Right lobe of liver (tissue), 6 donors: ENCODE measurements at regions not wholly inside any gene's neighbourhood (a gene's known extent, or its start where the extent isn't known, plus 50 kb on each side); places are given as distances from the start of the nearest gene placed in this dataset.
A peak's percentile ranks its signal among the peaks of the same experiment; 100 is the strongest.

Source experiments
- ATAC-seq, 4 donors: fragments of 200-7000 bp; cut with Tn5 transposase; one replicate each; pipeline ENCODE4 v1.9.1; 2020; ENCODE audit warnings: mild to moderate bottlenecking in 4 of 4, moderate library complexity in 4 of 4
- DNase-seq, 3 donors: peaks; one replicate each; pipeline ENCODE4 v3.0.0-alpha.2; 2020
- H3K27ac ChIP-seq, 3 donors: fragments of 200-600 bp; one replicate each; pipeline ENCODE4 v1.8.0; 2022
- H3K27me3 ChIP-seq, 2 donors: fragments of 200-600 bp; one replicate each; pipeline ENCODE4 v1.8.0; 2022
- H3K36me3 ChIP-seq, 4 donors: fragments of 200-600 bp; sonication (generic) in 1 of 4; one replicate each; pipeline versions ENCODE4 v1.5.1 to v1.8.0; 2017 to 2022; ENCODE audit warnings: control low read depth in 1 of 4
- H3K4me1 ChIP-seq, 4 donors: fragments of 200-600 bp; sonication (generic) in 1 of 4; one replicate each; pipeline versions ENCODE4 v1.5.1 to v1.8.0; 2017 to 2022; ENCODE audit warnings: control low read depth in 1 of 4
- H3K4me3 ChIP-seq, 3 donors: fragments of 200-600 bp; one replicate each; pipeline ENCODE4 v1.8.0; 2022
- H3K9me3 ChIP-seq, 4 donors: fragments of 200-600 bp; sonication (generic) in 1 of 4; one replicate each; pipeline versions ENCODE4 v1.5.1 to v1.8.0; 2017 to 2022; ENCODE audit warnings: control low read depth in 1 of 4
- POLR2A ChIP-seq: fragments of 450-650 bp; IDR thresholded peaks from one replicate; pipeline ENCODE4 v1.6.1; 2017; ENCODE audit warnings: antibody characterized with exemption, mild to moderate bottlenecking
- WGBS: methylation state at CpG from one replicate; pipeline ENCODE4 v1.1.6; 2018; ENCODE audit warnings: low coverage, low lambda C conversion rate; ENCODE audit not compliant: insufficient coverage; ENCODE audit errors: missing lambda C conversion rate; 5-methylcytosine and 5-hydroxymethylcytosine counted together
- intact Hi-C, 2 donors: fragments of 100-400 bp; cut with DNase I; formaldehyde crosslinking; loops; one replicate each; pipeline versions ENCODE4 v1.11.2 to v1.14.1; 2022
- TF ChIP-seq, protein P1 (sequence below), 4 donors: fragments of 200-600 bp in 3 of 4; fragments of 450-650 bp in 1 of 4; IDR thresholded peaks; one replicate each; pipeline versions ENCODE4 v1.5.1 to v1.8.0; 2016 to 2022; ENCODE audit warnings: antibody characterized with exemption in 4 of 4, mild to moderate bottlenecking in 2 of 4
- donor health status: DM: no; HTN: yes; CAD: no.
- donor health status: DM: no; HTN: no; CAD: no.
- donor health status: DM: no; HTN: no; CAD: no.
- donor health status: DM: no; HTN: yes; CAD: no.
- donor health status: DM: no; HTN: yes; CAD: no.

- H3K27me3 ChIP-seq: no peaks in the 10 kb centered on the region
Observed at GRCh38 chr9:88251903-88252302, 113.6 kb upstream of the SPATA31C2 start.

DNA sequence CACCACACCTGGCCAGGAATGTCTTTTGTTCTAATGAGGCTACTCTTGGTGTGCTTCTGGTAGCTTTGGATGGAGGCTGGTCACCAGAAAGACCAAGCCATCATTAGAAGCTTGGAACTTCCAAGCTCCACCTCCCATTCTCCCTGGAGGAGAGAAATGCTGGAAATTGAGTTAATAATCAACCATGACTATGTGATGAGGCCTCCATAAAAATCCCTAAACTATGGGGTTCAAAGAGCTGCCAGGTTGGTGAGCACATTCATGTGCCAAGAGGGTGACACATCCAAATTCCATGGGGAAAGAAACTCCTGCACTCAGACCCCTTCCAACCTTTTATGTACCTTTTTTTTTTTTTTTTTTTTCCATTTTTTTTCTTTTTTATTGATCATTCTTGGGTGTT, 105.5 kb upstream of the SPATA31C2 start:
- no peak for TF ChIP-seq POLR2A
- TF ChIP-seq, protein P1, sequence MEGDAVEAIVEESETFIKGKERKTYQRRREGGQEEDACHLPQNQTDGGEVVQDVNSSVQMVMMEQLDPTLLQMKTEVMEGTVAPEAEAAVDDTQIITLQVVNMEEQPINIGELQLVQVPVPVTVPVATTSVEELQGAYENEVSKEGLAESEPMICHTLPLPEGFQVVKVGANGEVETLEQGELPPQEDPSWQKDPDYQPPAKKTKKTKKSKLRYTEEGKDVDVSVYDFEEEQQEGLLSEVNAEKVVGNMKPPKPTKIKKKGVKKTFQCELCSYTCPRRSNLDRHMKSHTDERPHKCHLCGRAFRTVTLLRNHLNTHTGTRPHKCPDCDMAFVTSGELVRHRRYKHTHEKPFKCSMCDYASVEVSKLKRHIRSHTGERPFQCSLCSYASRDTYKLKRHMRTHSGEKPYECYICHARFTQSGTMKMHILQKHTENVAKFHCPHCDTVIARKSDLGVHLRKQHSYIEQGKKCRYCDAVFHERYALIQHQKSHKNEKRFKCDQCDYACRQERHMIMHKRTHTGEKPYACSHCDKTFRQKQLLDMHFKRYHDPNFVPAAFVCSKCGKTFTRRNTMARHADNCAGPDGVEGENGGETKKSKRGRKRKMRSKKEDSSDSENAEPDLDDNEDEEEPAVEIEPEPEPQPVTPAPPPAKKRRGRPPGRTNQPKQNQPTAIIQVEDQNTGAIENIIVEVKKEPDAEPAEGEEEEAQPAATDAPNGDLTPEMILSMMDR (IDR thresholded peaks at IDR 0.05): no peak
- H3K27me3 ChIP-seq: no peaks in the 10 kb centered on the region
- intact Hi-C loops: no loop called here
- H3K9me3 ChIP-seq: no peaks in the 10 kb centered on the region
- ATAC-seq (peak in 1 of 4 donors; percentile 80), DNase-seq (no peak)
- no peak overlapping the region for H3K27ac ChIP-seq
- no peak overlapping the region for H3K4me3 ChIP-seq
- H3K4me1 ChIP-seq: no peaks in the 10 kb centered on the region
- H3K36me3 ChIP-seq: no peaks in the 10 kb centered on the region

More at GRCh38 chr9:88251903-88252302, 113.6 kb upstream of the SPATA31C2 start:
- no peaks in the 10 kb centered on the region for H3K4me1 ChIP-seq
- no peak for ATAC-seq
- H3K9me3 ChIP-seq: peaks cover 0 to 4% (median 0%) of the 10 kb centered on the region in 4 donors
- intact Hi-C loops: no loop called here
- no peak for TF ChIP-seq POLR2A
- TF ChIP-seq, protein P1 (IDR thresholded peaks at IDR 0.05): no peak
- no peak overlapping the region for H3K27ac ChIP-seq
- no peak for DNase-seq
- no peak overlapping the region for H3K4me3 ChIP-seq
- H3K36me3 ChIP-seq: no peaks in the 10 kb centered on the region
- WGBS: 67% methylated on average over 1 of the region's 1 CpG

- Histone ChIP-seq H3K27me3 (no peaks in the 10 kb centered on the region), H3K36me3 (no peaks in the 10 kb centered on the region), H3K27ac (no peak overlapping the region), H3K9me3 (no peaks in the 10 kb centered on the region), H3K4me1 (no peaks in the 10 kb centered on the region), H3K4me3 (no peak overlapping the region)
- no peak for DNase-seq
- TF ChIP-seq, protein P1 (IDR thresholded peaks at IDR 0.05): no peak
- TF ChIP-seq POLR2A: no peak
- intact Hi-C loops: no loop called here
- ATAC-seq: no peak
- 38% methylated on average over 1 of the region's 1 CpG for WGBS
Observed at GRCh38 chr9:88242879-88243278, 104.6 kb upstream of the SPATA31C2 start.

DNA sequence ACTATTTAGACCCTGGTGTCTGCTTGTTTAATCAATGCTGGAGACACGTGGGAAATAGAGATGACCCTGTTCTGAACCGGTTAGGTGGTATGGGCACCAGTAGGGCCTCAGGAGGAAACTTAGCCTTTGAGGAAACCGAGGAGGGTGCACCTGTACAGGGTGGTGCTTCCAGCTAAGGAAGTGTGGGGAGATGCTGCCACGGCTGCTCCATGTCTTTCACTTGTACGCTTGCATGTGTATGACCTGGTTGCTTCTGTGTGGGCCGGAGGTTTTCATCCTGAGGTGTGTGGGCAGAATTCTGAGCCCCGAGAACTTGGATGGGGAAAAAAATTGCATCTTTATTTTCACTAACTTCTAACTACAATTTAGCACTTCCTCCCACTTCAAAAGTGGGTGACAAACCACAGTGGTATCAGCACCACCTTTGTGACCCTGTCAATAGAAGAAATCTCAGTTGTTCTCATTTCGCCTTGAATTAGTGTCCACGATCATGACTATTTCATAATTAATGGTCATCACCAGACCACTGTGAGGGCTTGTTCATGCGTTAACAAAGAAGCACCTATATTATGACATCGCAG, 99.8 kb upstream of the SPATA31C2 start:
- TF ChIP-seq, protein P1 (IDR thresholded peaks at IDR 0.05): no peak
- TF ChIP-seq POLR2A: no peak
- intact Hi-C loops: no loop called here
- Histone ChIP-seq H3K27me3 (no peaks in the 10 kb centered on the region), H3K36me3 (no peaks in the 10 kb centered on the region), H3K27ac (no peak overlapping the region), H3K4me3 (no peak overlapping the region), H3K4me1 (no peaks in the 10 kb centered on the region), H3K9me3 (no peaks in the 10 kb centered on the region)
- ATAC-seq: no peak
- WGBS: 63% methylated on average over 6 of the region's 11 CpGs
- no peak for DNase-seq

DNA sequence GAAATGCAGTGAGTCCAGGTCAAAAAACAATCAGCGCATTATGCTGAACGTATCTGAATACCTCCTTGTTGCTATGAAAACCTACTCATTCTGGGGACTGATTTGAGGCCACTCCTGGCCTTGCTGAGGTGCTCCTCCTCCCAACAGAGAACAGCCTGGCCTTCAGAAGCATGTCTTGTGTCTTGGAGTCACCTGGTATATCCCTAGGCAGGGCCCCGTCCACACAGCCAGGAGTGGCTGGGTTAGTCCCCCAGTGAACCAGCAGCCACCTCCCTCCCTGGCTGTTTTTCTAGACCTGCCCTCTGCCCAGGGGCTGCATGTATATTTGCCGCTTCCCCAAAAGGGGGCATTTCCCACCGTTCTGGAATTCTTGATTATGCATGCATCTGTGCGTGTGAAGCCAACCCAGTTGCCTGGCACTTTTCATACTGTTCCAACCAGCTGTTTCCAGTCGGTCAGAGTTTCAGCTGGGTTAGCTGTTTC, 99.2 kb upstream of the SPATA31C2 start:
- ATAC-seq (no peak), DNase-seq (no peak)
- WGBS: 71% methylated on average over 6 of the region's 7 CpGs
- H3K36me3 ChIP-seq: no peaks in the 10 kb centered on the region
- H3K4me1 ChIP-seq: no peaks in the 10 kb centered on the region
- TF ChIP-seq POLR2A: no peak
- TF ChIP-seq, protein P1 (IDR thresholded peaks at IDR 0.05): no peak
- no peaks in the 10 kb centered on the region for H3K9me3 ChIP-seq
- no peak overlapping the region for H3K27ac ChIP-seq
- no peaks in the 10 kb centered on the region for H3K27me3 ChIP-seq
- intact Hi-C loops: no loop called here
- H3K4me3 ChIP-seq: no peak overlapping the region
